ENCODE measurements at regions not wholly inside any gene's neighbourhood (a gene's known extent, or its start where the extent isn't known, plus 50 kb on each side); places are given as distances from the start of the nearest gene placed in this dataset.

GRCh38 chr5:105581988-105582690, 2019.5 kb upstream of the NUDT12 start:
- no peak overlapping the region for H3K4me3 ChIP-seq (ENCODE audit: low read depth, low read length)
- DNase-seq (ENCODE audit: low read depth), result no peak
- TF ChIP-seq CTCF (IDR thresholded peaks at IDR 0.05; ENCODE audit: low read depth, low read length, missing control alignments), result no peak

GRCh38 chr5:105573575-105573974, 2011.0 kb upstream of the NUDT12 start:
- no peak for DNase-seq (ENCODE audit: low read depth)
- no peak for TF ChIP-seq CTCF (IDR thresholded peaks at IDR 0.05; ENCODE audit: low read depth, low read length, missing control alignments)
- H3K4me3 ChIP-seq (ENCODE audit: low read depth, low read length), result no peak overlapping the region

- DNase-seq (ENCODE audit: low read depth), result no peak
- no peak overlapping the region for H3K4me3 ChIP-seq (ENCODE audit: low read depth, low read length)
- TF ChIP-seq CTCF (IDR thresholded peaks at IDR 0.05; ENCODE audit: low read depth, low read length, missing control alignments), result no peak
These were observed 2002.9 kb upstream of the NUDT12 start for GRCh38 chr5:105565531-105565930.

GRCh38 chr5:105563842-105564241, 2001.3 kb upstream of the NUDT12 start:
- DNase-seq (ENCODE audit: low read depth), result no peak
- no peak overlapping the region for H3K4me3 ChIP-seq (ENCODE audit: low read depth, low read length)
- no peak for TF ChIP-seq CTCF (IDR thresholded peaks at IDR 0.05; ENCODE audit: low read depth, low read length, missing control alignments)

GRCh38 chr5:105554568-105555169, 1992.1 kb upstream of the NUDT12 start:
- H3K4me3 ChIP-seq (ENCODE audit: low read depth, low read length), result no peak overlapping the region
- TF ChIP-seq CTCF (IDR thresholded peaks at IDR 0.05; ENCODE audit: low read depth, low read length, missing control alignments), result no peak
- DNase-seq (ENCODE audit: low read depth), result no peak

- TF ChIP-seq CTCF (IDR thresholded peaks at IDR 0.05; ENCODE audit: low read depth, low read length, missing control alignments), result no peak
- no peak for DNase-seq (ENCODE audit: low read depth)
- no peak overlapping the region for H3K4me3 ChIP-seq (ENCODE audit: low read depth, low read length)
These were observed 1981.7 kb upstream of the NUDT12 start for GRCh38 chr5:105544300-105544699.

- TF ChIP-seq CTCF (IDR thresholded peaks at IDR 0.05; ENCODE audit: low read depth, low read length, missing control alignments), result no peak
- H3K4me3 ChIP-seq (ENCODE audit: low read depth, low read length), result no peak overlapping the region
- DNase-seq (ENCODE audit: low read depth), result no peak
These were observed 1974.1 kb upstream of the NUDT12 start for GRCh38 chr5:105536675-105537074.

Measured in GM12864 (cell line).